ENCODE measurements at regions not wholly inside any gene's neighbourhood (a gene's known extent, or its start where the extent isn't known, plus 50 kb on each side); places are given as distances from the start of the nearest gene placed in this dataset.

DNA sequence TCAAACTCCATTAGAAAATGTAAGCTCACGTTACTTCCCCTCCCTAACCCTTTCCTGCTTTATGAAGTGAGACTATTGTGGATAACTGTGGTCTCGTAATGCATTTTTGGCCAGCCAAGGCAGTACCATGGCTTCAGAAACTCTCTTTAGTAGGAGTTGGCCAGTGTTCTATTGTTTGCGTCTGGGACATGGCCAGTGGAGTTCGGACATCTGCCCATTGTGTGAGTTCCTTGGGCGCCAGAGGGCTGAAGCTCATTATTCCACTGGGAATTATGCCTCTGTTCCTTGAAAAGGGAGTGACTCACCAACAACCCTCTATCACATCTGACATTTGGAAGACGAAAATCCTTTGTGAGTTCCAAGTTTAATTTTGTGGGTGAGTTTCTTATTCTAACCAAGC, 319.5 kb upstream of the SOX9 start:
- TF ChIP-seq, protein P1, sequence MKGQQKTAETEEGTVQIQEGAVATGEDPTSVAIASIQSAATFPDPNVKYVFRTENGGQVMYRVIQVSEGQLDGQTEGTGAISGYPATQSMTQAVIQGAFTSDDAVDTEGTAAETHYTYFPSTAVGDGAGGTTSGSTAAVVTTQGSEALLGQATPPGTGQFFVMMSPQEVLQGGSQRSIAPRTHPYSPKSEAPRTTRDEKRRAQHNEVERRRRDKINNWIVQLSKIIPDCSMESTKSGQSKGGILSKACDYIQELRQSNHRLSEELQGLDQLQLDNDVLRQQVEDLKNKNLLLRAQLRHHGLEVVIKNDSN (CRISPR knock-in tag; IDR thresholded peaks at IDR 0.05) = no peak
- no peak for TF ChIP-seq ZNF121 (CRISPR knock-in tag; IDR thresholded peaks at IDR 0.05)
